ENCODE measurements at regions not wholly inside any gene's neighbourhood (a gene's known extent, or its start where the extent isn't known, plus 50 kb on each side); places are given as distances from the start of the nearest gene placed in this dataset.

- TF ChIP-seq CTCF (IDR thresholded peaks at IDR 0.05; ENCODE audit: insufficient read depth, low read length, poor library complexity, severe bottlenecking), result no peak
- Histone ChIP-seq H3K36me3 (ENCODE audit: control insufficient read depth, insufficient read depth, low read length) (no peaks in the 10 kb centered on the region), H3K4me3 (replicated peaks; ENCODE audit: low read depth, low read length) (no peak overlapping the region), H3K27me3 (replicated peaks; ENCODE audit: control insufficient read depth, insufficient read depth, low read length) (no peaks in the 10 kb centered on the region)
- DNase-seq (ENCODE audit: extremely low read depth, insufficient read length), result no peak
Measured at GRCh38 chr6:44776344-44776743, 388.8 kb downstream of the CDC5L start.

- no peak for DNase-seq (ENCODE audit: extremely low read depth, insufficient read length)
- TF ChIP-seq CTCF (IDR thresholded peaks at IDR 0.05; ENCODE audit: insufficient read depth, low read length, poor library complexity, severe bottlenecking), result no peak
- no peaks in the 10 kb centered on the region for H3K36me3 ChIP-seq (ENCODE audit: control insufficient read depth, insufficient read depth, low read length)
- H3K27me3 ChIP-seq (replicated peaks; ENCODE audit: control insufficient read depth, insufficient read depth, low read length), result no peaks in the 10 kb centered on the region
- H3K4me3 ChIP-seq (replicated peaks; ENCODE audit: low read depth, low read length), result no peak overlapping the region
Measured at GRCh38 chr6:44778513-44778912, 391.0 kb downstream of the CDC5L start.
